NOMO-1 treated with DMSO at 0.1 percent for 48 hours (cell line): ENCODE measurements at regions not wholly inside any gene's neighbourhood (a gene's known extent, or its start where the extent isn't known, plus 50 kb on each side); places are given as distances from the start of the nearest gene placed in this dataset.
A peak's percentile ranks its signal among the peaks of the same experiment; 100 is the strongest.
"Not testable (repeated sequence)": the region's sequence is repeated elsewhere in the genome, so short reads cannot be mapped to it uniquely, and the experiment has no call there.

Experiments used
- DNase-seq: peaks from one replicate; lab custom pipeline; 2025; ENCODE audit not compliant: unreplicated experiment; lab: John Stamatoyannopoulos, UW

- DNase-seq = no peak
Observed at GRCh38 chr3:94787734-94788270, 724.9 kb downstream of the NSUN3 start.

DNA sequence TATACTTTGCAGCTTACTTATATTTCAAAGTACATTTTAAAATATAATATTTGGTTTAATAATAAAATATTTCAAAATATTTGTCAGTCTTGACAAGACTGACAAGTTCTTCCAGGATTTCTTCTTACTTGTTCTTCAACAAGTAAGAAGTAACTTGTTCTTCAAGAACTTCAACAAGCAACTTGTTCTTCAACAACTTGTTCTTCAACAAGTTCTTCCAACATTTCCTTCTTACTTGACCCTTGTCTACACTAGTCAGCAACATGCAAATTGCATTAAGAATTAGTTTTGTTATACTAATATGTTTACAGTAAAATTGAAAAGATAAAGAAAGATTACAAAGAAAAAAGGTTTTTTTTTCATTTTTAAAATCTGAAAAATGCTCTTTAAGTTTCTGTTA lies 731.7 kb downstream of the NSUN3 start:
- no peak for DNase-seq

- no peak for DNase-seq
Observed at GRCh38 chr3:94799420-94800060, 736.7 kb downstream of the NSUN3 start.

DNA sequence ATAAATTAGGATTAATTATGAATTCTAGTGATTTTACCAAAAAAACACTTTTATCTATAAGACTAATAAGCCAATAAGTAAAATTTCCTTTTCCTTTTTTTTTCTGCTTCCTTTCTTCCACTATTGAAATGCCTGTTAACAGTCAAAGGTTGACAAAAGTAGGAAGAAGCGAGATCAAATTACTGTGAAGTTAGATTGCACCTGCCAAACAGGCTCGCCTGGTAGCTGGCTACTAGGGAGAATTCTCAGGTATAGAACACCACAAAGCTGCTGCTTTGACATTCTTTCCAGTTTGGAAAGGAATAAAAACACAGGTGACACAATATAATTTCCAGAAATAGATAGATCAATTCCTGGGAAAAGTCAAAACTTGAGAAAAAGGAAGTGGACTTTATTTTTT lies 749.0 kb downstream of the NSUN3 start:
- DNase-seq = no peak

GRCh38 chr3:94821241-94821640 lies 758.4 kb downstream of the NSUN3 start:
- no peak for DNase-seq

GRCh38 chr3:94822298-94822697 lies 759.4 kb downstream of the NSUN3 start:
- DNase-seq = no peak

DNA sequence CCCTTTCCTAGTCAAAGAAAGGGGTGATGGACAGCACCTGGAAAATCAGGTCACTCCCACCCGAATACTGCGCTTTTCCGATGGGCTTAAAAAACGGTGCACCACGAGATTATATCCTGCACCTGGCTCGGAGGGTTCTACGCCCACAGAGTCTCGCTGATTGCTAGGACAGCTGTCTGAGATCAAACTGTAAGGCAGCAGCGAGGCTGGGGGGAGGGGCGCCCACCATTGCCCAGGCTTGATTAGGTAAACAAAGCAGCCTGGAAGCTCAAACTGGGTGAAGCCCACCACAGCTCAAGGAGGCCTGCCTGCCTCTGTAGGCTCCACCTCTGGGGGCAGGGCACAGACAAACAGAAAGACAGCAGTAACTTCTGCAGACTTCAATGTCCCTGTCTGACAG lies 783.4 kb downstream of the NSUN3 start:
- not testable (repeated sequence) for DNase-seq

- no peak for DNase-seq
Observed at GRCh38 chr3:94862703-94863102, 799.8 kb downstream of the NSUN3 start.

DNA sequence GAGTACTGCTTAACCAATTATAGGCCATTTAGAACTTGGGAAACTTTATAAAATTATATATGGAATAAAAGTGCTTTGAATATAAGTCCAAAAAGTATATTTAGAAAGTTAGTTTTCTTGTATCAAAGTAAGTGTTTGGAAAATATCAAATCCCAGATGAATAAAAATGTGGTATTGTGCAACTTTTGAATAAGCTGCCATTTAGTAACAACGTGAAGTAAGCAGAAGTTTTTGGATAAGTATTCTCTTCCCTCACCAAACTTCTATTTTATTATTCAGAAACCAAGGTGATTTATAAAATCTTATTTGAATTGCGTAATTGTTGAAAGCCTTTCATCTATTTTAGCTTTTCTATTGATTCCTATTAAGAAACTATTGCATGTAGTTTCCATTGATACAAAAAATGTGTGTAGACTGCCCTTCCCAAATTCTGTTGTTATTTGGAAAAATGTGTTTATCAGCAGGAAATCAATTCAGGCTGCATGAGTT lies 806.2 kb downstream of the NSUN3 start:
- no peak for DNase-seq

GRCh38 chr3:94873751-94874150 lies 810.9 kb downstream of the NSUN3 start:
- no peak for DNase-seq

DNA sequence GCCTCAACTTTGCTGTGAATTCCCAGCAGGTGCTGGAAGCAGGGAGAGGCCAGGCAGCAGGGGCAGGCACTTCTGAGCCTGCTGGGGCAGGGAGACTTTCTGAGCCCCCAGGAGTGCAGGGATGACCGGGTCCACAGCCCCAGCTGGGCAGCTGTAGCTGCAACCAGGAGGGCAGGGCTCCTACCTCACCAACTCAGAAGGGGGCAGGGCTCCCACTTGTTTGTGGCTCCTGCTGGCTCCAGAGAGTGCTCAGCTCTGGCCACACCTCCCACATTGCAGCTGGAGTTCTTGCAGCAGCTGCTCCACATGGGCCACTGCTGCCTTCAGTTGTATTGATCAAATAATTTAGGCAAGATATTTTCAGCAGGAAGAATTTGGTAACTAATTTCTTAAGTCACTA lies 812.3 kb downstream of the NSUN3 start:
- no peak for DNase-seq

GRCh38 chr3:94887065-94887464 lies 824.2 kb downstream of the NSUN3 start:
- DNase-seq = no peak

DNA sequence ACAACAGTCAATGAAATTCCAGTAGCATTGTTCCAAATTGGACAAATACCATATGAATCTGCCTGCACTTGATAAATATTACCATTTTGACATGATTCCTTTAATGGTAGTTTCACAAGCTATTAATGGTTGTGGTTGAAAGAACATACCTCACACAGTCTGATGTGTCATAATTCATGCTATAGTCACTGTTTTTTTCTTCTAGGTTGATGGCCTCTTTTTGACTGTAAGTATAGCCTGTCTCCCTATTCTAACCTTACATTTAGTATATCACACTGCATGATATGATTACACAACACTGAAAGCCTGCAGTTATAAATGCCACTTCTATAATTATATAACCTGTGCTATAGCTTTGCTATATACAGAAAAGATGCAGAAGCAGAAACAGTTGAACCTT lies 834.1 kb downstream of the NSUN3 start:
- DNase-seq = no peak

GRCh38 chr3:94904156-94904674 lies 841.4 kb downstream of the NSUN3 start:
- DNase-seq = no peak

- no peak for DNase-seq
Observed at GRCh38 chr3:94909726-94910125, 846.9 kb downstream of the NSUN3 start.

- DNase-seq = no peak
Observed at GRCh38 chr3:94912656-94913055, 849.8 kb downstream of the NSUN3 start.

DNA sequence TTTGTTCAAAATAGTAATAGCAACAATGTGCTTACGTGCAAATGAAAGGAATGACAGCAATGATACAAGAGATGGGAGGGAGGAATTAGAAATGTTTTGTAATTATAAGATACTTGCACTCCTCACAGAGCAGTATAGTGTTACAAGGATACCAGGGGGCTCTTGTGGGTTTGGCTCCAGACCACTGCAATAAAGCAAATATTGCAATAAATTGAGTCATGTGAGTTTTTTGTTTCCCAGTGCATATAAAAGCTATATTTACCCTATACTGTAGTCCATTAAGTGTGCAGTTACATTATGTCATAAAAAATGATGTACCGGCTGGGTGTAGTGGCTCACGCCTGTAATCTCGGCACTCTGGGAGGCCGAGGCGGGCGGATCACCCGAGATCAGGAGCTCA lies 864.3 kb downstream of the NSUN3 start:
- no peak for DNase-seq

DNA sequence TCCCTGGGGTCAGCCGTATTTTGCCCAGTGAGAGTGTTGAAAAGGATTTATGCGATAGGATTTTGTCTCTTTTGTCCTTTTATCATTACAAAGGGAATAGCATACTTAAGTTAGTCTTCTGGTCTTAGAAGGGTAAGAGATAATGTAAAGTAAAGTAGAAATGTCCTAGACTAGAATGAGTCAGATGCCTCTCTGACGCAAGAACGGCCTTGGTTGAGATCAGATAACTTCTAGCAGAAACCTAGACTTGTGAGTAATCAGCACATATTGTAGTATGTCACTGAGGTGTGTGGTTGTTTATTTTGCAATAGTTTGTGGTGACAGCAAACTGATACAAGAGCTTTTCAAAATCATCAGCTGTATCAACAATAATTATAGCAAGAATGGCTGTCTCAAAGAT lies 866.1 kb downstream of the NSUN3 start:
- peak; percentile 35 for DNase-seq

GRCh38 chr3:94935738-94936580 lies 873.1 kb downstream of the NSUN3 start:
- no peak for DNase-seq

- DNase-seq = no peak
Observed at GRCh38 chr3:94937980-94938379, 875.1 kb downstream of the NSUN3 start.

DNA sequence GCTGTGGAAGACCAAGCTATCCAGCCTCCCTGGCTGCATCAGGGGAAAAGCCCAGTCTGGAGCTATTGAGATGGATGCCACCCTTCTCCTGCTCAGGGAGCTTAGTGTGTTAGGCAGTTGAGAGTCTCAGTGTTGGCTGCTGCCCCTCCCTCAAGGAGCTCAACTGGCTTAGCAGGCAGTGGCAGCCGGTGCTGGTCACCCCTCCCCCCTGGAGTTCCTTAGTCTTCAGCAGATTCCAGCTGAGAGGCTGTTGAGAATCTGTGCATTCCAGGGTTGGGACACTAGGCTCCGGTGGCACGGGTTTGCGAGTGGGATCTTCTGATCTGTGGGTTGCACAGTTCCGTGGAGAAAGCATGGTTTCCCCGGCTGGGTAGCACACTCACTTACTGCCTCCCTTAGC lies 883.8 kb downstream of the NSUN3 start:
- no peak for DNase-seq
